GM18858 (cell line): ENCODE measurements at regions not wholly inside any gene's neighbourhood (a gene's known extent, or its start where the extent isn't known, plus 50 kb on each side); places are given as distances from the start of the nearest gene placed in this dataset.
"Not testable (repeated sequence)": the region's sequence is repeated elsewhere in the genome, so short reads cannot be mapped to it uniquely, and the experiment has no call there.

ENCODE experiments used
- ATAC-seq: cut with Tn5 transposase; IDR thresholded peaks from one replicate; pipeline ENCODE4 v1.9.1; 2021; ENCODE audit not compliant: unreplicated experiment

- no peak for ATAC-seq
Observed at GRCh38 chr7:119758254-119758653, 514.7 kb upstream of the KCND2 start.

DNA sequence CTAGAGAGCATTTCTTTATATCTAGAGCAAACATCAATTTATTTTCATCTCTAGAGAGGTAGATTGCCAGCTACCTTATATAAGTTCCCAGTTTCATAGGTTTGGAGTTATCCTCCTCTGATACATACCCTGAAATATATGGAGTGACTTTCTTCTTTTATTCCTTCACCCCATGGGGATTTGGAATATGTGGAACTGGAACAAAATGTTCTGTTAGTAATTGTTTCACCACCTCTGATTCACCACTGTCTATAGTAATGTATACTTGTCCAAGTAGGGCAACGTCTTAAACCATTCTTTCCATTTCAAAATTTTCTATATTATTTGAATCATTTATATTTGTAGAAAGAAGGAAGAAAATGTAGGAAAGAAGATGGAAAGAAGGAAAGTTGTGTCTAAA lies 511.2 kb upstream of the KCND2 start:
- ATAC-seq, result no peak

DNA sequence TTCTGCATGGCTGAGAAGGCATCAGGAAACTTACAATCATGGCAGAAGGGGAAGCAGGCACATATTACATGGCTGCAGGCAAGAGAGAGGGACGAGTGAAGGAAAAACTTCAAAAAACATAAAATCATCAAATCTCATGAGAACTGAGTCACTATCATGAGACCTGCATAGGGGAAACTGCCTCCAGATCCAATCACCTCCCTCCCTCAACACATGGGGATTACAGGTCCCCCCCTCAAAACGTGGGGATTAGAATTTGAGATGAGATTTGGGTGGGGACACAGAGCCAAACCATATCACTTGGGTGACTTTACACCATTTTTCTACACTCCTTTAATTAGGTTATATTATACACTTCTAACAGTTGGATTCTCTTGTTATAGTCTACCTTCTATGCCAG lies 490.7 kb upstream of the KCND2 start:
- no peak for ATAC-seq

- no peak for ATAC-seq
Observed at GRCh38 chr7:119783799-119784198, 489.2 kb upstream of the KCND2 start.

GRCh38 chr7:119802147-119802546 lies 470.8 kb upstream of the KCND2 start:
- no peak for ATAC-seq

DNA sequence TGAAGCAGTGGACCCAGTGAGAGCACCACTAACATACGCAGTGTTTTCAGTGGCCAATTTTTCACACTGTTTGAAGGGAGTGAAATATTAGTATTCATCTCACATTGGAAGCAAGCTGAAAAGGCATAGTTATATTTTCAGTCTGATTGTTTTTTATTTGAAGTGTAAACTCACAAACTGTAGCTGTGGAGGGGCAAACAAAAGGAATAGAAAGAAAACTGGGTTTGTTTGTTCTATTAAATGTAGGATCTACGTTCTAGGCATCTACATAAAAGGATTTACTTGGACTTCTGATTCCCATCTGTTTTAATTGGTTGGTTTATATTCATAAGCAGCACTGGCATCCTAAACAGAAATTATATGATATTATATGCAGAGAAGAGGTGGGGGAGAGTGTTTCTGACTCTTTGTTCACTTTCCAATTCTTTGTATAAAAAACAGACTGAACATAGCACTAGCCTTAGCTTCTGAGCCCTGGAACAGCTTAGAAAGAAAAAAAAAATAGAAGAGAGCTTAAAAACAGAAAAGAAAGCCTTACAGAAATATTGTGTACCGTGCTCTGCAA lies 447.8 kb upstream of the KCND2 start:
- no peak for ATAC-seq

- ATAC-seq, result no peak
Observed at GRCh38 chr7:119826547-119826946, 446.4 kb upstream of the KCND2 start.

DNA sequence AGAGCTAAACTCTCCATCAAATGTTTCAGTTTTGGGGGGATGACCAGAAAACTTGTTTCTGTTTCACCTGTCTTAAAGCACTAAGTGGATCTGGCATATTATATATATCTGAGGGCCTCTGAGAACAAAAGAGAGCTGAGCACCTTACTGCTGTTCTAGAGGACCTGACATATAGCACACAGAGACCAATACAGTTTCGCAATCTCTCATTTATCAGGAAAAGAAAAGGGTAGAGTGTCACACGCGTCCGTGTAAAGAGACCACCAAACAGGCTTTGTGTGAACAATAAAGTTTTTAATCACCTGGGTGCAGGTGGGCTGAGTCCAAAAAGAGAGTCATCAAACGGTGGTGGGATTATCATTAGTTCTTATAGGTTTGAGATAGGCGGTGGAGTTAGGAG lies 434.5 kb upstream of the KCND2 start:
- no peak for ATAC-seq

- no peak for ATAC-seq
Observed at GRCh38 chr7:119842337-119842736, 430.6 kb upstream of the KCND2 start.

- no peak for ATAC-seq
Observed at GRCh38 chr7:119842786-119843185, 430.2 kb upstream of the KCND2 start.

GRCh38 chr7:119861385-119861784 lies 411.6 kb upstream of the KCND2 start:
- ATAC-seq, result no peak

GRCh38 chr7:119868387-119868786 lies 404.6 kb upstream of the KCND2 start:
- ATAC-seq, result no peak

DNA sequence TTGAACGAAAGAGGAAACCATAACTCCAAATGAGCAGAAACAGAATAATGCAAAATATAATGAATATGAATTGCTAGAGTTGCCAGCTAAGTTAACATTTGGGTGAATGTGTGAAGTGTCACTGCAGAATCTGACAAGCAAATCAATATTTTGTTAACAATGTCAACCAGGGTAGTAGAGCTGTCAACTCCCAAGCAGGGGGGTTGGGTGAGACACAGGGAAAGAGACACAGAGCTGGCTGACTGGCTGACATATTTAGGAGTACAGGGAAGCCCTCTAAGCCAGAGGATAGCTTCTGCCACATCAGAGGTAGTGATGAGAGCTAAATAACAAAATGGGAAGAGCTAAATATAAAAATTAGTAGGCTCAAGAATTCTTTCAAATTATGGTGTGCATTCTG lies 393.1 kb upstream of the KCND2 start:
- no peak for ATAC-seq

DNA sequence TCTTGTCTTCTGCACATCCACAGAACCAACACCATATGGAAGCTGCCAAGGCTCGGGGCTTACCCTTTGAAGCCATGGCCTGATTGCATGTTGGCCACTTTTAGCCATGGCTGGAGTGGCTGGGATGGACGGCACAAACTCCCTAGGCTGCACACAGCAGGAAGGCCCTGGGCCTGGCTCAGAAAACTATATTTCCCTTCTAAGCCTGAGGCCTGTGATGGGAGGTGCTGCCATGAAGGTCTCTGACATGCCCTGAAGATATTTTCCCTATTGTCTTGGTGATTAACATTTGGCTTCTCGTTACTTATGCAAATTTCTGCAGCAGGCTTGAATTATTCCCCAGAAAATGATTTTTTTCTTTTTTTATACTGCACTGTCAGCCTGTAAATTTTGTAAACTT lies 387.0 kb upstream of the KCND2 start:
- no peak for ATAC-seq

GRCh38 chr7:119886525-119886924 lies 386.4 kb upstream of the KCND2 start:
- ATAC-seq, result not testable (repeated sequence)

- no peak for ATAC-seq
Observed at GRCh38 chr7:119888251-119888650, 384.7 kb upstream of the KCND2 start.

DNA sequence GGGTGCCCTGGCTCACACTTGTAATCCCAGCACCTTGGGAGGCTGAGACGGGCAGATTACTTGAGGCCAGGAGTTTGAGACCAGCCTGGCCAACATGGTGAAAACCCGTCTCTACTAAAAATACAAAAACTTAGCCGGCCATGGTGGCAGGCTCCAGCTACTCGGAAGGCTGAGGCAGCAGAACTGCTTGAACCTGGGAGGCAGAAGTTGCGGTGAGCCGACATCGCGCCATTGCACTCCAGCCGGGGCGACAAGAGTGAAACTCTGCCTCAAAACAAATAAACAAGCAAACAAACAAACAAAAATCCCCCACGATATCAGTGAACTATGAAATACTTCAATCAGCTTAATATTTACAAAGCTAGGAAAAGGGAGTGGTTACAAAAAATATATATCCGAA lies 382.3 kb upstream of the KCND2 start:
- no peak for ATAC-seq

GRCh38 chr7:119895320-119895719 lies 377.7 kb upstream of the KCND2 start:
- ATAC-seq, result no peak

DNA sequence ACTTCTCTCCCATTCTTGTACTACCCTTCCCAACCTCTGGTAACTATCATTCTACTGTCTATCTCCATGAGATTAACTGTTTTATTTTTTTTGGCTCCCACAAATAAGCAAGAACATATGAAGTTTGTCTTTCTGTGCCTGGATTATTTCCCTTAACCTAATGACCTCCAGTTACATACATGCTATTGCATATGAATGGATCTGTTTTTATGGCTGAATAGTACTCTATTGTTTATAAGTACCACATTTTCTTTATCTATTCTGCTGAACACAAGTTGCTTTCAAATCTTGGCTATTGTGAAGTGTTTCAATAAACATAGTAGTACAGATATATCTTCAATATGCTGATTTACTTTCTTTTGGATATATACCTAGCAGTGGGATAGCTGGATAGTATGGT lies 376.6 kb upstream of the KCND2 start:
- no peak for ATAC-seq

DNA sequence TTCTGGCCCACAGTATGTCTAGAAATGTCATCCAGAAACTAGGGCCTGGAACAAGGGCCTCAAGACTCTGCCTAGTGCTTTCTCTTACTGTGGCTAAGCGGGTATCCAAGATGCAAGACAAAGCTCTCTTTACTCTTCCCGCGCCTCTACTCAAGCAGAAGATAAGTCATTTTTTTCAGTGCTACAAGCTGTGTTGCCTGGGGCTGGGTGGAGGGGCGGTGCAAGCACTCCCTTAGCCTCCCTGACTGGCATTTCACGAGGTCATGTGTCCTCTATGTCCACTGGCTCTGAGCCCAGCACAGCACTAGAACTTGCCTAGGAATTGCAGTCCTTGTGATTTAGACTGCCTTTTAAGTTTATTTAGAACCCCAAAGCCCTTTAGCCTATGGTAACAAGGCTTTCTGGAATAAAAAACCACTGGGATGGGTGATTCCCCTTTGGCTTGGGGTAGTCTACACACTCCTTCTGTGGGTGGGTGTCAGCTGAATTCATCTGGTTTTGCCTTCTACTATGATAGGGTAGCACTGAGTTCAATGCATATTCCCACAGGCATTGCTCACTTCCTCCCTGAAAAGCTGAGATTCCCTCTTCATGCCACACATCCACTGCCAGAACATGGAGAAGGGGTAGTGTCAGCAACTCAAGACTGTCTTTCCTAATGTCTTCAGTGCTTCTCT lies 371.8 kb upstream of the KCND2 start:
- ATAC-seq, result no peak

GRCh38 chr7:119903085-119903484 lies 369.9 kb upstream of the KCND2 start:
- no peak for ATAC-seq

- no peak for ATAC-seq
Observed at GRCh38 chr7:119905495-119905894, 367.5 kb upstream of the KCND2 start.

- ATAC-seq, result no peak
Observed at GRCh38 chr7:119908948-119909347, 364.0 kb upstream of the KCND2 start.
